ENCODE measurements at regions not wholly inside any gene's neighbourhood (a gene's known extent, or its start where the extent isn't known, plus 50 kb on each side); places are given as distances from the start of the nearest gene placed in this dataset.
"Not testable (repeated sequence)": the region's sequence is repeated elsewhere in the genome, so short reads cannot be mapped to it uniquely, and the experiment has no call there.

DNA sequence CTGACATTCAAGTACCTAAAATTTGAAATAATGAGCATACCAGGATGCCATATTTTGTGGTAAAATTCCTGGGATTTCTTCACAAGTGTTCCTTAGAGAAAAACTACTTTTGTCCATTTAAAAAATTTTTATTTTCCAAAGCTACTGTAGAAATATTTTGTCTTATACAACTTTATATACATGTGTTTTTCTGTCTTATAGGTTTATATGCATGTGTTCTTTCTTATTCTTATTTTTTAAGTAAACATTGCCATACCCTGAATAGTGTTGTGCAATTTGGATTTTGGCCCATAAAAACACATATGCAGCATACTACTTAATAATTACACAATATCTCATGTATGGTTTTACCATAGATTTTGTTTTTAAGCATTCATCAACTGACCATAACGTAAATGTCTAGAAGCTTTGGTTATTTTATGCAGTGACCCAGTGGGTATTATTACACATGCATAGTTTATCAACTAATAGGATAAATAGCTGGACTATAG is 1107.4 kb upstream of the SEL1L start:
- ChIA-PET CTCF (no interaction called here), POLR2A (no interaction called here)

DNA sequence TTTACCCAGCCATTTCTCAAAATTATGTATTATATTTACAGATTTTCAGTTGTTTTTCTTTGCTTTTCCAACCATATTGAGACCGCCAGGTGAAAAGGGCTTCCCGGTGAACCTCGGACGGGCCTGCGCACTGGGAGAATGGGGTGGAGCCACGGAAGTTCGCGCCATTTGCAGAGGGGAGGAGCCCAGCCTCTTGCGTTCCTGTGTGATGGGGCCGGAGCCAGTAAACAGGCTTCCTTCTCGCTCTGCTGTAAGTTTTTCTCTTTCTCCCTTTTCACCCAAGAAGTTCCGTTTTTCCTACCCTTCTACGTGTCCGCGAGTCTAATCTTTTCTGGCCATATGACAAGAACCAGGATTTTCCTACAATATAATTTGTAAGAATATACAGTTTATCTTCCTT is 1108.8 kb upstream of the SEL1L start:
- CTCF ChIA-PET, result no interaction called here
- POLR2A ChIA-PET, result no interaction called here

DNA sequence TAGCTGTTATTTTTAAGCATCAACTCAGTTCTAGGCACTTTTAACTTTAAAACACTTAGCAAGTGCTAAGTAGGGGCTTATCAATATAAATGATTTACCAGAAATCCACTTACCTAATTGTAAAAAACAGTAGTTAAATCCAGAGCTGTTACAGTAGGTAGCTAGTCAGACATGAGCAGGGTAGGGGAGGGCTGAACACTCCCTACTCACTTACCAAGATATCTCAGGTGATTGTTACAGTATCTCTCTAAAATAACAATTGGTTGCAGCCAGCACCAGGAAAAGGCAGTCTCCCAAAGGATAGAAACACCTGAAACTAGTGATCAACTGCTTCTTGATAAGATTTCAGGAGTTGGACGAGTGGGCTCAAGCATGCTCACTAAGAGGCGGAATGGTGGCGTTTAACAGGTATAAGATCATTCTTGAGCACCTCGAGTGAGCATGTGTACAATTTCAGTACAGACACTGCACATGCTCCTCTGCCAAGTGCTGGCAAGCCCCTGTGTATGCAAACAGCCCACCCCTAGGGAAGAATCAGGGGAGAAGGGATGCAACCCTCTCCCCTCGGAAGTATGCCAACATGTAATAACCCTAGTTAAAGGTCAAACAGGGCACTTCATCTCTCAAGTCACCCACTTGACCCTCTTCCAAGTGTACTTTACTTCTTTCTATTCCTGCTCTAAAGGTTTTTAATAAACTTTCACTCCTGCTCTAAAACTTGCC is 1113.6 kb upstream of the SEL1L start:
- CTCF ChIA-PET, result no interaction called here

DNA sequence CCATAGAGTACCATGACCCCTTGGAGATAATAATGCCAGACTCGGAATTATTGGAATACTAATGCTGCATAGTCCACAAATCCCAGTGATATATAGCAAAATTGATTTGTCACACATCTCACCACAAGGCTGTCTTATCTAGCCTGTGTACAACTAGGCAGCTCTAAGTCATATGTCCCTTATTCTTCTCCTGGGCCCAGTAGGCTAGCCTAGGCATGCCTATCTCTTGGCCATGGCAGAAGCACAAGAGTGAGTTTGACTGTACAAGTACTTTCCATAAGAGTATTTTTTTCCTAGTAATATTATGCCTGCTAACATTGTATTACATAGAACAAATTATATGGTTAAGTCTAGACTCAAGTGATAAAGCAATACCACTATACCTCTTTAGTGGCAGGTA is 1122.1 kb upstream of the SEL1L start:
- ChIA-PET POLR2A (no interaction called here), CTCF (no interaction called here)

More for the DNA sequence above, 1113.6 kb upstream of the SEL1L start:
- POLR2A ChIA-PET, result no interaction called here

DNA sequence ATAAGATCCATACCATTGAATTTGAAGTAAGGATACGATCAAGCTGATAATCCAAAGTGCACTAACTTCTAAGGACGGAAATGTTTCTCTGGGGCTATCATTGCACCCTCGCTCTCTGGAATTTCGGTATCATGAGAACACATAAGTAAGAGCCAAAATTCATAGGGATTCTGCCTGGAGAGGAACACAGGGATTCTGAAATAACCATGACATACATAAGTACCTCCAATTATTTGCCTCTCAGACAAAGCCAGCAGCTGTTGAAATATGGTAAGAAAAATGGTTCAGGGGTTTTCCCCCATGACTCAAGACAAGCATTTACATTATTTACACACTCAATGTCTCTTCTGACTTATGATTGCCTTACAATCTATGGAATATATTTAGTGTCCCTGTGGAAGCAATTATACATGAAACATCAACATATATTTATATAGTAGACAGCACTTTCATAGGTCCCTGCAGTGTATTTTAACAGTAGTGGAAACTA is 1123.6 kb upstream of the SEL1L start:
- ChIA-PET CTCF (no interaction called here), POLR2A (no interaction called here)

DNA sequence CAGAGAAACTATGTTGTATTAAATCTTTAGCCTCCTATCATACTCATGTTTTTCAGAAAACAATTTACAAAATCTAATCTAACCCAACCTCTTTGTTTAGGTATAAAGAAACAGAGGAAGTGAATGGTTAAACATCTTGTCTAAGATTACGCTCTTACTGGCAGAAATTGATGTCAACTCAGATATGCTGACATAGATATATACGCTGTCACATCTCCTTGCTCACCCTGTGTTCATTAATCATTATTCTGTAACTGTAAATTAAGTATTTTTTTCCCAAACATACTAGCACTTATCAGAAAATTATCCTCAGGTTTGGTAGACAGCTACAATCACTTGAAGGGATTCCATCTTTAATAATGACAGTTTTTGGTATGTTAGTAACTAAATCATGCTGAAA is 1127.6 kb upstream of the SEL1L start:
- CTCF ChIA-PET, result interaction anchor here (0.6 kb wide), 1 partner anchor 41 kb away, joined by 3 read pairs; no protein-coding TSS in a partner anchor
- POLR2A ChIA-PET, result no interaction called here

DNA sequence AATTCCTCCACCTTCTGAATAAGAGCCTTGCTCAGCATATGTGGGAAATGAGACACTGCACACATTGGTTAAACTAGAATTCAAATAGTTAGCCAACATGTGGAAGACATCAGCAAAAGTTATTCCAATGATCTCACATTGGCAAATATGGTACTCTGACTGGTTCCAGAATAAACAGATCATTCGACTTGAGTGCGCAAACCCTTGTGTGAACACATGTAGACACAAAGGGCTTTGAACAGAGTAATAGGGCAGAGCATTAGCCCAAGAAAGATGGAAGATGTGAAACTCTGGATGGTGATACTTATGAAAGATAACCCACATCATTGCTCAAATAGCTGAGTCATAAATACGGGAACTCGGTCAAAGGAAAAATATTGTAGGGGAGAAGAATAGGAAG is 1133.4 kb upstream of the SEL1L start:
- POLR2A ChIA-PET, result no interaction called here

DNA sequence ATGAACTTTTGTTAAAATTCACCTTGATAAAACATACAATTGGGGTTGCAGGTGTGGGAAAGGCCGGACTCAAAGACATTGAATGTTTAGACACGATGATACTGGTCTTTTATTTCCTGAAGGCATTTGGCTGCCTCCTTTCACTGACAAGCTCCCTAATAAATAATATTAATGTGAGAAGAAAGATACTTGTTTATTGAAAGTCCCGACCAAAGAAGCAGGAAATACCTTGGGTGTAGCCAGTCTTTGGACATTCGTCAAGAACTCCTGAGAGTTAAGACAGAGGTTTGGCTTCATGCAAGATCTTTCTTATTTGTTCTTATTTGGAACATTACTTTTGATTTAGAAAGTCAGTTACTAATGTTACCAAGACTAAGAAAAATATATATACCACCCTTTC is 1133.8 kb upstream of the SEL1L start:
- CTCF ChIA-PET, result no interaction called here

More for the DNA sequence above, 1133.4 kb upstream of the SEL1L start:
- CTCF ChIA-PET, result no interaction called here

DNA sequence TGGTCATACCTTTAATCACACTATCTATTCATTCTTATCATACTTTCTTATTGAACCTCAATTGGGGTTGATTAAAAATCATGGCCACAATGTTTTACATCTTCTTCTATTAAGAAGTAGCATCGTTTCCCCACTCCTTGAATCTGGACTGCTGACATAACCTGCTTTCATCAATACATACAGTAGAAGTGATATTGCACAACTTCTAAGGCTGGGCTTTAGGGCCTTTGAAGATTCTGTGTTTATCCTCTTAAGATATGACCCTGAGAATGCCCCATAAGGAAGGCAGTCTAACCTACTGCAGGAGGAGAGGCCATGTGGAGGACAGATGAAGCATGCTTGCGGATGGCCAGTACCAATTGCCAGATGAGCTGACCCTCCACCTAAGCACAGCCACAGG is 1142.8 kb upstream of the SEL1L start:
- POLR2A ChIA-PET, result no interaction called here
- CTCF ChIA-PET, result no interaction called here

More for the DNA sequence above, 1133.8 kb upstream of the SEL1L start:
- POLR2A ChIA-PET, result no interaction called here

DNA sequence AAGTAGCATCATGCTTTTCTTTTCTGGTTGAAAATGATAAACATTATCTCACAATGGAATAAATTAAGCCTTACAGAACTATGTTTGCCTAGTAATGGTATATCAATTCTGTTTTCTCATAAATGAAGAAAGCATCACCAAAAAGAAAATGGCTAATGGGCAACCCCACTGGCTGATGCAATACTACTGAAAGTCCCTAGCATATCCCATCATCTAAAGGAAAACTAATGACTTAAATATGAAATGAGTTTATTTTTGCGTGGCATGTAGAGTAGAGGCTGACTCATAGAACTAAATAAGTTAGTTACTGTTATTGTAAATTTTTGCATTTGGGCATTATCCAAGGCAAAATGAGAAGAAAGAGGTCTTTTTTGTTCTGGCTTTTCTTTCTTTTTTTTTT is 1156.3 kb upstream of the SEL1L start:
- CTCF ChIA-PET, result no interaction called here
- POLR2A ChIA-PET, result no interaction called here

DNA sequence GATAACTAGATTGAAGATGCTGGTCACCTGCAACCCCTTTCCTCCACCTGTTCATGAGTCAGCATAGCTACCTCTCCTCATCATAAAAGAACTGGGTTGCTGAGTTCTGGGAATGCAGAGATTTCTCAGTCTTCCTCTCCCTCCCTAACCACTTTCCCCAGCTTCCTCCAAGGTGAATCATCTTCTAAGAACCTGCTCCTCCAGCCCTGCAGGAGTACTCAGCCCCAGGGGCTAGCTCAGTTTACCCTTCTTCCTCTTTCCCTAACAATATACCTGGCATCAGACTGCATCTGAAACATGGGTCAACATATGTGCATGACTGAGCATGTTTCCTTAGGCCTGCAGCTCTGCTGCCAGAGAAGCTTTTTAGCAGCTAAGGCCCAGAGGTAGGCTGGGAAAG is 1157.5 kb upstream of the SEL1L start:
- CTCF ChIA-PET, POLR2A ChIA-PET: not testable (repeated sequence)

DNA sequence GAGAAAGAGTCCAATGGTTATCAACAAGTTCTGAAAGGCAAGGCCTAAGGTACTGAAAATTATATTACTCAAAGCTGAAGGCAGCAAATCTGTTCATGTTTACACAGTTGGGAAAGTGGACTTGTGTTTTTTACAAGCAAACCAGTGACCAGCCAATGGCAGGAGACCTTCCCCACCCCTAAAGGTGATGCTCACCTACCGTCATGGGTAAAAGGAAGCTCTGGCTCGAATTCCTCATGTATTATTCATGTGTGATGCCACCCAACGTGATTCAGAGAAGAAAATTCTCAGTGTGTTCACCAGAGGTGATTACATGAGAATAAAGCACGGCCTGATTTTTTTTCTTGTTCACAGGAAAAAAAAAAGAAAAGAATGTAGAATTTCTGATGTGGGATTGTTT is 1161.2 kb upstream of the SEL1L start:
- ChIA-PET CTCF (no interaction called here), POLR2A (no interaction called here)

DNA sequence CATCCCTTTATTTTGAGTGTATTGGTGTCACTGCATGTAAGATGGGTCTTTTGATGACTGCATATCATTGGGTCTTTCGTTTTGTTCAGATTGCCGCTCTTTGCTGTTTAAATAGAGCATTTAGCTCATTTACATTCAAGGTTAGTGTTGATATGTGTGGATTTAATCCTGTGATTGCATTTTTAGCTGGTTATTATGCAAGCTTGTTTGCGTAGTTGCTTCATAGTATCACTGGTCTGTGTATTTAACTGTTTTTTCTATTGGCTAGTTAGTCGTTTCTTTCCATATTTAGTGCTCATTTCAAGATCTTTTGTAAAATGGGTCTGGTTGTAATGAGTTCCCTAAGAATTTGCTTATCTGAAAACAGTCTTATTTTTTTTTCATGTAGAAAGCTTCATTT is 1170.6 kb upstream of the SEL1L start:
- POLR2A ChIA-PET, result no interaction called here
- CTCF ChIA-PET, result no interaction called here

DNA sequence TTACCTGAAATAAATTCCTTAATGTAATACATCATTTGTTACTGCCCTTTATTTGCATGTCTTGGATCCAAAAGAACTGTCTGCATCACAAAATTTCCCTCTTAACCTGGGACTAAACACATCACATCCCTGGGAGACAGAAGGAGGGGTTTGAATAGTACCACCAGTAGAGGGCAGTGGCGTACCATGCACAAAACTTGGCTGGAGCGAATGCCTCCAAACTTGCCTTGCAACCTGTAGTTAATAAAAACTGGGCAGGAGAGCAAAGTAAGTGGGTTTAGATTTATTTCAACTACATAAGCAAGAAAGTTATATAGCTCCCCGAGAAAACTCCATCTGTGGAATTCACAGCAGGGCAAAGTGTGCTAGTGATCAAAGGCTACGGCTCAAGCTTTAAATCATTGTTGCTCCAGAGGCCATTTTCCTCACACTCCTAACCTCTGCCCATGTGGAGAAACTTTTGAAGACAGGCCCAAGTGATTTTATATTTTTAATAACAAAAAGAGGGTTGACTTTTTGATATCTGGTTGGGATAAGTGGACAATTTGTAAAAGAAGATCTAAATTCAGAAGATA is 1176.7 kb upstream of the SEL1L start:
- ChIA-PET CTCF (no interaction called here), POLR2A (no interaction called here)

DNA sequence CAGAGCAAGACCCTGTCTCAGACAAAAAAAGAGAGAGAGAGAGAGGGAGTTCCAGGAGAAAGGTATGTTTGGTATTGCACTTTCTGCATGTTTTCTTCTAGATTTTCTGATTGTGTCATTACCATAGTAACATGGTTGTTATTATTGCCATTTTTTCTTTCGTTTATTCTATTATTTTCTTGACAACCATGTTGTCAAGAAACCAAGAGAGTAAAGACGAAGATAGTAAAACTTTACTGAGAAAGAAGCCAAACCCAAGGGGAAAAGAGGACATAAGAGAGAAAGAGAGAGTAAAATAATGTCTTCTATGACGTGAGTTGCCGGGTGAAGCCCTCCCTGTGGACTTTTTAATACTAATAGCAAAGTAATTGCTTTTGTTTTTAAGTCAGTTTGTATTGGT is 1186.0 kb upstream of the SEL1L start:
- ChIA-PET CTCF (no interaction called here), POLR2A (no interaction called here)

DNA sequence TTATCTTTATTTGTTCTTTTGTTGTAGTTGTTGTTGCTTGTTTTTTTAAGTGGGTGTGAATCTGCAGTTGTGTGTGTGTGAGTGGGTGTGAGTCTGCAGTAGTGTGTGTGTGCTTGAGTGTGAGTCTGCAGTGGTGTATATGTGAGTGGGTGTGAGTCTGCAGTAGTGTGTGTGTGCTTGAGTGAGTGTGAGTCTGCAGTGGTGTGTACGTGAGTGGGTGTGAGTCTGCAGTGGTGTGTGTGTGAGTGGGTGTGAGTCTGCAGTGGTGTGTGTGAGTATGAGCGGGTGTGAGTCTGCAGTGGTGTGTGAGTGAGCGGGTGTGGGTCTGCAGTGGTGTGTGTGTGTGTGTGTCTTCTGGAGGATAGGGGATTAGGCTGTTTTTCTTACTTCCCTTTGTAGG is 1186.8 kb upstream of the SEL1L start:
- POLR2A ChIA-PET, result no interaction called here
- CTCF ChIA-PET, result no interaction called here

DNA sequence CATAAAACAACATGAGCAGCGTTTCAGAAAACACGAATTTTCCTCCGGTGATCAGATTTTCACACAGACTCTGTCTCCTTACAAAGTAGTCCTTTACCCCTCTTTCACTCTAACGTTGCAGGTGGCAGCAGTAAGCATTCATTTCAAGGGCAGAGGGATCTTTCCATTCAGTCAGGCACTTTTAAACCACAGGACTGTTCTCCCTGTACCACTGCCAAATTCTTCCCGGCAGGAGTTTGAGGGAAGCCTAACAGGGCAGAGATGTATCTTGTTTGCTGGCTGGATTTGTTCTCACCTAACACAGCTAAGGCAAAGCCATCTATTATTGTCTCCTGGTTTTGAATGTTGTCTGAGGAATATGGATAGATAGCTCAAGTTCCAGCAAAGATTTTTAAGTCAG is 1187.3 kb upstream of the SEL1L start:
- POLR2A ChIA-PET, result no interaction called here
- CTCF ChIA-PET, result no interaction called here

DNA sequence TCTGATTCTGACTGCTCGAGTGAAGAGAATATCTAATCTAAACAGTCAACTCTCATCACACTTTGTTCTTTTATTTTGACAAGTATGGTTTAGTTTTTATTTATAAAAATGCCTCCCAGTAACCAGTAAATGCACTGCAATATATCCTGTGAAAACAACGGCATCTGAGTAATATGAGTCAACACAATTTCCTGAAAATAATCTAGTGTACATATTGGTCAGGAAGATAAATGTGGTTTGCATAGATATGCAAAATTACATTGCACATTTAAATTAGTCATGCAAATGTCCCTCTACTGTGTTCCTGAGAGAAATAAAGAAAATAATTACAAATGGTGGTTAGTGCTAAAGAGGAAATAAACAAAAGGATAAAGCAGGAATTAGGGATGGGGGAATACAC is 1190.7 kb upstream of the SEL1L start:
- ChIA-PET POLR2A (no interaction called here), CTCF (no interaction called here)

DNA sequence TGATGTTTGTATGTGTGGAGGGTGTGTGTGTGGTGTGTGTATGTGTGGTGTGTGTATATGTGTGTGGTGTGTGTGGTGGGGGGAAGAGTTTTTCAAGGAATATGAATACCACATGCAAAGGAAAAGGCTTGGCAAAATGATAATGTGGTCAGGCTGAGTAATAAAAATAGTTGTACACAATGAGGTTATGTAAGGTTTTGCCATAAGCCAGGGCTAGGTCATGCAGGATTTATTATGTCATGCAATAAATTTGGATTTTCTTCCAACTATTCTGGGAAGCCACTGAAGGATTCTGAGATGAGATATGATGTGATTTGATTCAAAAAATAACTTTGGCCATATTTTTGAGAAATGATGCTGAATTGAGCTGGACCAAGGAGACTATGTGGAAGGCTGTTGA is 1191.6 kb upstream of the SEL1L start:
- POLR2A ChIA-PET, result no interaction called here
- CTCF ChIA-PET, result no interaction called here

DNA sequence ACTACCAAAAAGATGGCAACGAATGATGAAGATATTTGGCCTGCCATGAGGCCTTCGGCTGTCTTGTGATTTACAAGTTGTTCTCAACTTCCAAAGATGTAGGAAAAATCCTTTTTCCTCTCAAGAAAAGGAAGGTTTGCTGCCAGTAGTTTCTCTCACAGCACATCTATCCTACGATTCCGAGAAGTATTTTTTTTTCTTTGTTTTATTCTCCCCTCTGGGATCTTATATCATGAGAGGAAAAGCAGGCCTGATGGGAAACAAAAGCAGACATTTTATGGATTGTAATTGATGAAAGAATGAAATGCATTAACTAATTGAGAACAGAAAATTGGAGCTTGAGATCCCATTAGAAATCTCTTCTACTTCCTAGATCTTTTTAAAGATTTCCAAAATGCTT is 1197.9 kb upstream of the SEL1L start:
- CTCF ChIA-PET, result no interaction called here
- POLR2A ChIA-PET, result no interaction called here

DNA sequence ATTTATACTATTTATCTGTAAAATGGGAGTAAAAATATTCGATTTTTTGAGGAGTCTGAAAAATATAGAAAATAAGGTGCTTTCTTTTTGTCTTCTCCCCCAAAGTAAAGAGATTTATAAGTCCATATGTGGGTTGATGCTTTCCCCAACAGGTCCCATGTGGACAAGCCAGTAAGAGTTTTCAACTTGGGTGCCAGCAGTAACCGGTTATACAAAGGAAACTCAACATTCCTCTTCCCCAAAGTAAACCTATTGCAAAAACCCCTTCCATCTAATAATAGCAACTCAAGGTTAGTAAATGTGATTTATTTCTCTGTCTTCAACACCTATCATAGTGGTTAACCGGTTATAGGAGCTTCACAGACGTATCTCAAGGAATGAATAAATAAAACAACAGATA is 1206.9 kb upstream of the SEL1L start:
- POLR2A ChIA-PET, result no interaction called here

DNA sequence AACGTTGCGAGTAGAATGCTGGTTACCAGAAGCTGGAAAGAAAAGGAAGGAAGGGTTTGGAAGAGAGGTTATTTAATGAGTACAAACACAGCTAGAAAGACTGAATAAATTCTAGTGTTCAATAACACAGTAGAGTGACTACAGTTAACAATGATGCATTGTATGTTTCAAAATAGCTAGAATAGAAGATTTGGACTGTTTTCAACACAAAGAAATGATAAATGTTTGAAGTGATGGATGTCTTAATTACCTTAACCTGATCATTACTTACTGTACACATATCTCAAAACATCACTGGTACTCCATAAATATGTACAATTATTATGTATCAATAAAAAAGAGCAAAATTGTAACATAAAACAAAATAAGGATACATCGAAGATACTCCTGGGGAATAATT is 1221.8 kb upstream of the SEL1L start:
- POLR2A ChIA-PET, result no interaction called here

More for the DNA sequence above, 1206.9 kb upstream of the SEL1L start:
- CTCF ChIA-PET, result no interaction called here

More for the DNA sequence above, 1221.8 kb upstream of the SEL1L start:
- CTCF ChIA-PET, result no interaction called here
